DND-41 (cell line): ENCODE measurements at regions not wholly inside any gene's neighbourhood (a gene's known extent, or its start where the extent isn't known, plus 50 kb on each side); places are given as distances from the start of the nearest gene placed in this dataset.

Experiments
- CTCF ChIP-seq: IDR thresholded peaks from 2 replicates; pipeline ENCODE4 v1.5.1; 2012; ENCODE audit warnings: borderline replicate concordance, low read length, moderate library complexity, mild to moderate bottlenecking; ENCODE audit not compliant: poor library complexity, severe bottlenecking; ENCODE audit errors: extremely low read depth
- EZH2 ChIP-seq: IDR thresholded peaks from 3 replicates; pipeline ENCODE4 v1.6.1; 2012; ENCODE audit warnings: borderline replicate concordance, low read depth, mild to moderate bottlenecking, moderate library complexity, low read length, inconsistent platforms; ENCODE audit not compliant: severe bottlenecking

- no peak for TF ChIP-seq CTCF
- no peak for TF ChIP-seq EZH2
Observed at GRCh38 chr5:125633523-125633922, 789.7 kb upstream of the GRAMD2B start.
